ENCODE measurements at regions not wholly inside any gene's neighbourhood (a gene's known extent, or its start where the extent isn't known, plus 50 kb on each side); places are given as distances from the start of the nearest gene placed in this dataset.
"Not testable (repeated sequence)": the region's sequence is repeated elsewhere in the genome, so short reads cannot be mapped to it uniquely, and the experiment has no call there.

DNA sequence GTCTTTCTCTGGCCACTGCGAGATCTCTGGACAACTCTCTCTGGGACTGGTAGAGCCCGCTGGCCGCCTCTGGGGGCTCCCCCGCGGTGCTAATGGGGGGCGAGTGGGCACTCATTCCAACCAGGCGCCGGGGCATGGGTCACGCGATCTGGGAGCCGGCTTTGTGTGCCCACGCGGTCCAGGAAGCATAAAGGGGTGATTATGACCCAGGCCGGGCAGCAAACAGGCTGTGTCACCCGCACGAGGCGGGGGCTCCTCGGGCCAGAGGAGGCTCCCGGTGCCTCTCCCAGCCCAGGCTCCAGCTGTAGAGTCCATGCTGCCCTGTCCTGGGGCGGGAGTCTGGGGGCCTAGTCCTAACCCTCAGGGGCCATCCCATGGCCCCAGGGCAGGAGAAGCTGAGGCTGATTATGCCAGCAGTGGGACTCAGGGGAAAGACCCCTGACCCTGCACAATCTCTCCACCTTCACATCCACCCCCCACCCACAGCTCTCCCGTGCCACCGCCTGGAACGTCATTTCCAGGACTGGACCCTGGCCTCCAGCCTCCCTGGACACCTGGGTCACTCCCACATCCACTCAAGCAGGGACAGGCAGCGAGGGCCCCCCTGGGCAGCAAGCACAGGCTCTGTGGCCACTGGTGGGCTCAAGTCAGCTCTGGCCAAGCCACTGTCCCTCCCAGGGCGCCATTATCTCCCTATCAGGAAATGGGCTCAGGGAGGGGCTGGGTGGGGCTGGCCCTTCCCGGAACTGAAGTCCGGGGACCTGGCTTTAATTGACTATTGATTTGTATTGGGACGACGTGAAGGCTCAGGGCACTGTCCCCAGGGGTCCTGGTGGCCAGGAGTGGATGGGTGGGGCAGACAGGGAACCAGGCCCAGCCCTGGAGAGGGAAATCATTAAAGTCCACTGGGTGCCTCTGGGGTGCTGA, 50.0 kb downstream of the PTPRS start:
- no peak for DNase-seq (ENCODE audit: low read depth)

DNA sequence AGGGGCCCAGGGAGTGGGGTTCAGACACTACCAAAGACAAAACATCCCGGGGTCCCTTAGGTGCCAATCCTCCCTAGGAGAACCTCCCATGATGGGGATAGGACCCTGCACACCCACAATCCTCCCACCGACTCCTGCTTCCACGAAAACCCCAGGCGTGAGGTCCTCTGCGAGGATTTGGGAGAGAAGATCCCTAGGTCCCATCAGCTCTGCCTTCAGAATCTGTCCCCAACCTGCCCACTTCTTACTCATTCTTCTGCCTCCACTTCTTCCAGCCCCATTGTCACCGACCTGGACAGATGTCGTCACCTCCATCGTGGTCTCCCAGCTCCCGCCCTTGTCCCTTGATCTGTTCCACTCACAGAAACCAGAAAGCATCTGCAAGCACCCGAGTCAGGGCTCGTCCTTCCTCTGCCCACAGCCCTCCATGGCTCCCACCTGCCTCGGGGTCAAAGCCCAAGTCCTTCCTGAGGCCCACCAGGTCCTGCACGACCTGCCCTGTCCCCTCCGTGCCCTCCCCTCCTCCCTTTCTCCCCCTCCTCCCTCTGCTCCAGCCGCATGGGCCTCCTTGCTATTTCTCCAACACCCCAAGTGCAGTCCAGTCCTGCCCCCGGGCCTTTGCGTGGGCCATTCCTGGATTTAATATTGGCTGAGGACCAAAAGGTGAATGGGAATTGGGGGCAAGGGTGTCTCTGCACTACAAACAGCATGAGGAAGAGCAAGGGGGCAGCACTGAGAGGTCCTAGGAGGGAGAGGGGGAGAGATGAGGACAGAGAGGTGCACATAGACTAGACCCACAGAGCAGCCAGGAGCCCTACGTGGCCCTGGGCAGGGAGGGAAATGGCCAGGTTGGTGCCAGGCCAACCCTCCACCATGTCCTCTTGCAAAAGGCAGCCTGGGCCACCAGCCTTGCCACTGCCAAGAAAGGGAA, 51.3 kb downstream of the PTPRS start:
- no peak for DNase-seq (ENCODE audit: low read depth)

DNA sequence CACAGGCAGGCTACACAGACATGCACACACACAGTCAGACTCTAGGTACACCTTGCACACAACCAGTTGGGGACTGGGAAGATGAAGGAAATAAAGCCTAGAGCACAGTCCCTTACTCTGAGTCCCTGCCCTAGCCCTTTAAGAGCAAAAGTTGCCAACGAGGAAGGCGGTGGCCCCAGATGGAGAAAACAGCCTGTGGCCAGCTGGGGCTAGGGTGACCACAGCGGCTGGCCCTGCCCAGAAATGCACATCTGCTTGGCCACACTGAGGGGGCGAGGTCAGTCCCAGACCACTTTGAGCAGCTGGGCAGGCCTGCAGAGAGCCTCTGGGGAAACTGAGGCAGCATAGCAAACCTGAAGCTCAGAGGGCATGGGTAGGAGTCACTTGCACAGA, 52.3 kb downstream of the PTPRS start:
- DNase-seq (ENCODE audit: low read depth): no peak

DNA sequence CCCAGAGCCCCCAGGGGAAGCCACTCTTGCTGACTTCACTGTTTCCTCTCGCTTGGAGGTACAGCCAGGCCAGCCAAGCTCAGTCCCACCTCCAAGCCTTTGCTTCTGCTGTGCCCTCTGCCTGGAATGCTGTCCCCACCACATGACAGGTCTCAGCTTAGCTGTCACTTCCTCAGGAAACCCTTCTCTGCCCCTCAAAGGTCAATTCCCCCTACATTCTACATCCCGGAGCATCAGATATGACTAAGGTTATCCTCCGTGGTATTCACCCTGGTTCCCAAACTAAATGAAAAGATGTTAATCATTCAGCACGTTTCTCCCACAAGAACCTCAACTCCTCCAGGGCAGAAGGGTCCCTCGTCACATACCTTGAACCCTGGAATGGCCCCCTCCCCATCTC, 53.5 kb downstream of the PTPRS start:
- no peak for DNase-seq (ENCODE audit: low read depth)

DNA sequence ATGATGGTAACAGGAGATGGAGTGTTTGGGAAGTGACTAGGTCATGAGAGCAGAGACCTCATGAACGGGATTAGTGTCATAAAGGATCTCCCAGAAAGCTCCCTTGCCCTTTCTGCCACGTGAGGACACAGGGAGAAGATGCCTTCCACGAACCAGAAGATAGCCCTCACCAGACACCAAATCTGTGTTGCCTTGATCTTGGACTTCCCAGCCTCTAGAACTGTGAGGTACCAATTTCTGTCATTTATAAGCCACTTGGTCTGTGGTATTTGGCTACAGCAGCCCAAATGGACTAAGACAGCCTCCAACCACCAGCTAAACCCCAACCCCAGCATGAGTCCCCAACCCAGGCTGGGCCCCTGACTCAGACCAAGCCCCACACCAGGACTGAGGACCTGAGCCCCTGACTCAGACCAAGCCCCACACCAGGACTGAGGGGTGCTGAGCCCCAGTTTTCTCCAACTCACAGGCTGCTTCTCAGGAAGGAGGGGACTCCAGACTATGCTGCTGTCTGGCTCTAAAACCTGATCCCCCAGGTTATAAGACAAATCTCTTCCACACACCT, 54.1 kb downstream of the PTPRS start:
- DNase-seq (ENCODE audit: low read depth): no peak

DNA sequence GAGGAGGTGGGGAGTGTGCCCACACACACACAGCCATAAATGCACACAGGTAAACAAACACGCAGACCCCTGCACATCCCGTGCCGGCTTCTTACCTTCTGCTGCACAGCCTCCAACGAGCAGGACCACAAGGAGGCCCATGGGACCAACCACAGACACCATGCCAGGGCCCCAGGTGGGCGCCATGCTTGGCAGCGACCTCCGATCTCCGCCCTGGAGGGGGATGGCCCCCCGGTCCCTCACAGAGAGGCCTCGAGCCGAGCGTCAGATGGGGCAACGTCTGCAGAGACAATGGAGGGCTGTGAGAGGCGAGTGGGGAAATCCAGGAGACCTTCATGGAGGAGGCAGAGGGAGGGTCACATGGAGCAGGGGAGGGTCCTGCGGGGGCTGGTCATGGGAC, 54.7 kb downstream of the PTPRS start:
- no peak for DNase-seq (ENCODE audit: low read depth)

DNA sequence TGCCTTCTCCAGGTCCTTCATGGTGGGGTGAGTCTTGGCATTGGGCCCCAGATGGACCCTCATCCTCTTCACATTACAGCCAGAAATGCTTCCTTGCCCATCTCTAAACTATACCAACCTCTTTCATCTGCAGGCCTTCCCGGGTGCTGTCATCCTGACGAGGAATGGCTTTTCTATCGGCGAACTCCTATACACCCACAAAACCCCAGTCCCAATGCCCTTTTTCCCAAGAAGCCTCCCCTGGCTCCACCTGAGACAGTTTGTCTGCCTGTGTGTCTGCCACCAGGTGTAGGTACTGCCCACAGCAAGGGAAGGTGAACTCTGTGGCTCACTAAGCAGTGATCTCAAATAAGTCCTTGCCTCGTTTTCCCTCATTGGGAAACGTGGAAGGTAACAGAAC, 55.3 kb downstream of the PTPRS start:
- no peak for DNase-seq (ENCODE audit: low read depth)

DNA sequence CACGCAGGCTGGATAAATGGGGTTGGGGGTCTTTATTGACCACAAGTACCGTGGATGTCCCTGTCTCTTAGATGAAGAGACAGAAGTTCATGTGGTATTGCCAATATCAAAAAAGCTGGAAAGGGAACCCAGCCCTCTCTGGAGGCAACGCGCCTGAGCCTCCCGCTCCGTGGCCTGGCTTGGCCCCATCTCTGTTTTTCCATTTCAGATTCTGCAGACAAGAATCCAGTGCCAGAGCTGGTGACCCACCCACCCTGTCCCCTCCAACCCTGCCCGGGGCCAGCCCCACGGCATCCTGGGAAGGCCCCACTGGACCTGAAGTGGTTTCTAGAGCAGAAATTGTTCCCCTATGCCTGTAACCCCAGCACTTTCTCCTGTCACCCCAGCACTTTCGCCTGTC, 57.7 kb downstream of the PTPRS start:
- DNase-seq (ENCODE audit: low read depth): no peak

DNA sequence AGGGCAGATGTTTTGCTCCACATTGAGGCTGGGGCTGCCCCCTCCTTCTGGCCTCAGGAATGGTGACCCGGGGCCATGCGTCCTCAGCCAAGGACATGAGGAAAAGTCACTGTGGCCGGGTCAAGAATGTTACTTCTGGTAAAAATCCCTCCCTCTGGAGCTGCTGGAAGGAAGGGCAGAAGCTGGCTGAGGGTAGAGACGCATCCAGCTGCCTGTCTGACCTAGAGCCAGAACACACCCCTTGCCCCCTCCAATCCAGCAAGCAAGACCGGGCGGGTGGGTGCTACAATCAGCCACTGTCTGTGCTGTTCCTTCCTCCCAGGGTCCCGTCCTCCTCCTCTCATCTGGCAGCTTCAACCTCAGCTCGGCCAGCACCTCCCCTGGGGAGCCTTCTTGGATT, 59.0 kb downstream of the PTPRS start:
- DNase-seq (ENCODE audit: low read depth): no peak

DNA sequence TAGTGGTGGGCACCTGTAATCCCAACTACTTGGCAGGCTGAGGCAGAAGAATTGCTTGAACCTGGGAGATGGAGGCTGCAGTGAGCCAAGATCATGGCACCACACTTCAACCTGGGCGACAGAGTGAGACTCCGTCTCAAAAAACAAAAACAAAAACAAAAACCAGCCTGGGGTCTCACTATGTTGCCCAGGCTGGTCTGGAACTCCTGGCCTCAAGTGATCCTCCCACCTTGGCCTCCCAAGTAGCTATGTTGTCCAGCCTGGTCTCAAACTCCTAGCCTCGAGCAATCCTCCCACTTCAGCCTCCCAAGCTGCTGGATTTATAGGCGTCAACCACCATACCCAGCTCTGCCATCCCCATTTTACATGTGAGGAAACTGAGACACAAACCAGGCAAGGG, 64.9 kb downstream of the PTPRS start:
- DNase-seq (ENCODE audit: low read depth): not testable (repeated sequence)

DNA sequence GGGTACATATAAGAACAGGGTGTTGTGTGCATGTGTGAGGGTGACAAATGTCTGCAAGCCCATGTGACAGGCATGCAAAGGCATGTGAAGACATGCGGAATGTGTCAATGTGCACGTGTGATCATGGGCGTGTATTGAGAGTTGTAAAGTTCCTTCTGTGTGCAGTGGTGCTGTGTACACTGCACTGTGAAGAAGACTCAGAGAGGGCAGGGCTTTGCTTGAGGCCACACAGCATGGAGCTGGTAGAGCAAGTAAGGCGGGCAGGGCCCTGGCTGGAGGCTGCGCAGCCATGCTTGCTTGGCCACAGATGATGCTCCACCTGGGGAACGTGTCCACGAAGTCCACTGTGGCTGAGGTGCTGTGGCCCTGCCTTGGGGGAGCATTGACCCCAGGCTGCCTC, 66.8 kb downstream of the PTPRS start:
- DNase-seq (ENCODE audit: low read depth): no peak

DNA sequence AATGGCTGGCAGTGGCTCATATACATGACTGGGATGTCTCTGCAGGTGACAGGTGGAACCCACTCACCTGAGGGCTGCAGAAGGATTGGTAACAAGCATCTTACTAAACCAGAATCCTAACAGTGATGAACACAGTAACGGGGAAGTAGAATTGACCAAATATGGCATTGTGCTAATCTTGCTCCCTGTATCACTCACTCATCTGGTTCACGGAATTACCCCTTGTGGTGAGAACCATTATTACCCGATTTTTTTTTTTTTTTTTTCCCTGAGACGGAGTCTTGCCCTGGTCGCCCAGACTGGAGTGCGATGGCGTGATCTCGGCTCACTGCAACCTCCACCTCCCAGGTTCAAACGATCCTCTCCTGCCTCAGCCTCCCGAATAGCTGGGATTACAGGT, 69.5 kb downstream of the PTPRS start:
- no peak for DNase-seq (ENCODE audit: low read depth)

DNA sequence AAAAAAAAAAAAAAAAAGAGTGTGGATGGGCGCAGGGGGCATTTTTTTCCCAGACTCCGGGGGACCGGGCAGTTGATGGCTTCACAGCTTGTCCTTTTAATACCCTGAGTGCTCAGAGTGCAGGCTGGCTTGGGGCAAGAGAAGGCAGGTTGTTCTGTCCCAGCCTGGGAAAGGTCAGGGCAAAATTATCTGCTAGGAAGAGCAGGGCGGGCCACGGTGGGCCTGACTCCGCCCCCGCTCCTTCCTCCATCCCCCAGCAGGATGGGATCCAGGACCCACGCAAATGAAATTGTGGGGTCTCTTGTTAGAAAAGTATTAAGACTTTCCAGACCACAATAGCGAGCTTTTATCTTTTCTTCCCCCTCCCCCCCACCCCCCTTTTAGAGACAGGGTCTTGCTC, 70.7 kb downstream of the PTPRS start:
- DNase-seq (ENCODE audit: low read depth): no peak

DNA sequence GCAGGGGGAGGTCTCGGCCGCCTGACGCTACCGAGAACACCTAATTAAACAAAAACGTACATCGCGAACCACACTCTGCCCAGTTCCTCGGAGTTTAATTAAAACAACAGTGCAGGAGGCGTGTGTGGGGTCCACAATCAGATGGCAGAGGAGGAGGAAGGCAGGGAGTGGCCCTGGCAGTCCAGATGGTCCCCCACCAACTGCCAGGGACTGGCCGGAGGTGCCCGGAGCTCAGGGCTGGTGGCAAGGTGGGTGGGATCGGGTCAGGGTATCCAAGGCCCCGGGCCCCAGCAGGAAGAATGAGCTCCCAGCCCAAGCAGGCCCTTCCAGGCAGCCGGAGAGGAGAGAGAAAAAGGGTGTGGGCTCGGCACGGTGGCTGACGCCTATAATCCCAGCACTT, 71.3 kb downstream of the PTPRS start:
- no peak for DNase-seq (ENCODE audit: low read depth)

DNA sequence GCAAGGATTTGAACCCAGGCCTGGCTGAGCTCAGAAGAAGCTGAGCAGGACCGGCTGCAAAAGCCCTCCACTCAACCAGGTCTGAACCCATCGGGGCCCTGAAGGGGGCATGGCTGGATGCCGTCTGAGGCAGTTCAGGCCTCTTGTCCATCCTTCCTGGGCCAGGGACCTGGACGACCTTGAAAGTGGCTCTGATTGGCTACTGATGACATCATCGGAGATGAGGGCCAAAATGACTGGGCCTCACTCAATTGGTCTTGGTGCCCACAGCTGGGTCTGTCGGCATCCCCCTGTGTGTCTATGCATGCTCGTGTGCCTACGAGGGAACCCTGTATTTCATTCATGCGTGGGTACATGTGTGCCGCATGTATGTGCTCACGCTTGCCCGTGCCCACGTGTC, 71.8 kb downstream of the PTPRS start:
- DNase-seq (ENCODE audit: low read depth): no peak

DNA sequence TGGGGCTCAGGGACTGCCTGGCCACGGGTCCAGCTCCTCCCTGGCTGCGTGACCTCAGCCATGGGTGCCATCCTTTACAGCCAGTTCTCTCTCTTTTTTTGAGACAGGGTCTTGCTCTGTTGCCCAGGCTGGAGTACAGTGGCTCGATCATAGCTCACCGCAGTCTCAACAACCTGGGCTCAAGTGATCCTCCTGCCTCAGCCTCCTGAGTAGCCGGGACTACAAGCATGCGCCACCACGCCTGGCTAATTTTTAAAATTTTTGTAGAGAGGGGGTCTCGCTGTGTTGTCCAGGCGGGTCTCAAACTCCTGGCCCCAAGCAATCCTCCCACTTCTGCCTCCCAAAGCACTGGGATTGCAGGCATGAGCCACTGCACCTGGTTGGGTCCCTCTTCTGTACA, 75.4 kb downstream of the PTPRS start:
- DNase-seq (ENCODE audit: low read depth): no peak

DNA sequence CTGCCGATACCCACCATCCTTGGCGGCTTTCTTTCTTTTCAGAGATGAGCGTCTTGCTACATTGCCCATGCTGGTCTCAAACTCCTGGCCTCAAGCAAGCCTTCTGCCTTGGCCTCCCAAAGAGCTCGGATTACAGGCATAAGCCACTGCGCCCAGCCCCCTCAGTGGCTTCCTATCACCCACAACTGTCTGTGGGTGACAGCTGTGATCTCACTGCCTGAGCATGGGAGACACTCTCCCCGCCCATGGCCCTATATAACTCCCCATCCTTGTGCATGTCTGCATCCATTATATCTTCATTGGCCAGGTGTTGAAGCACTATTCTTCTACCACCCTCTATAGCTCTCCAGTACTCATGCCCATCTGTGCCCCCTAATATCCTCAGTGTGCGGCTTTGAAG, 76.2 kb downstream of the PTPRS start:
- DNase-seq (ENCODE audit: low read depth): no peak

DNA sequence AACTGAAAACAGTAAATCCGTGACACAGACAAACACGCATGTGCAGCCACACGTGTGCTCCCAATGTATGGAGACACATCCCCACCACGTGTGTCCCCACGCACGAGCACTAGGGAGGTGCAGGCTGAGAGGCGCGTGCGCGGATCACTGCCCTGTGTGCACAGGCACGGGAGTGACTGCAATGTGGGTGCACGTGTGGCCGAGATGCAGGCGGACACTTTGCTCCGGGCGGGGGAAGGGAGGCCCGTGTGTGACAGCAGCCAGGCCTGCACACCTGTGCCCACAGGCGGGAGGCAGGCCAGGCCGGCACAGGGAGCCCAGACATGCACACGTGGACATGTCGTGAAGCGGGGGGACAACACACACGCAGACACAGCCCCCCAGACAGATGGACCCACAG, 77.0 kb downstream of the PTPRS start:
- DNase-seq (ENCODE audit: low read depth): no peak

DNA sequence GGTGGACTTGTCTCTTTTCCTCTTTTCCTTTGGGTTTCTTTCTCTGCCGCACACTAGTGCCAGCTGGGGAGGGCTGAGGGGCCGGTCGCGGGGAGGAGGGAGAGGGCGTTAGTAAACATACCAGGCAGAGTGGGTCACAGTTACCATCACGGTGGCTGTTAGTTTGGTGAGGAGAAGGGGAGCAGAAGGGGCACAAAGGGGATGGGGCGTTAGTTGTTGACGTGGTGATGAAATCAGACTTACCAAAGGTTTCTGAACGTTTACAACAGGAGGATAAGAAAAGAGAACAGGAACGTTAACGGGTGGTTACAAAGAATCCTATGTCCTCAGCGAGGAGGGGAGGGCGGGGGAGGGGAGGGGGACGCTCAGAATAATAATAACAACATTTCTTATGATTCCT, 77.9 kb downstream of the PTPRS start:
- no peak for DNase-seq (ENCODE audit: low read depth)

DNA sequence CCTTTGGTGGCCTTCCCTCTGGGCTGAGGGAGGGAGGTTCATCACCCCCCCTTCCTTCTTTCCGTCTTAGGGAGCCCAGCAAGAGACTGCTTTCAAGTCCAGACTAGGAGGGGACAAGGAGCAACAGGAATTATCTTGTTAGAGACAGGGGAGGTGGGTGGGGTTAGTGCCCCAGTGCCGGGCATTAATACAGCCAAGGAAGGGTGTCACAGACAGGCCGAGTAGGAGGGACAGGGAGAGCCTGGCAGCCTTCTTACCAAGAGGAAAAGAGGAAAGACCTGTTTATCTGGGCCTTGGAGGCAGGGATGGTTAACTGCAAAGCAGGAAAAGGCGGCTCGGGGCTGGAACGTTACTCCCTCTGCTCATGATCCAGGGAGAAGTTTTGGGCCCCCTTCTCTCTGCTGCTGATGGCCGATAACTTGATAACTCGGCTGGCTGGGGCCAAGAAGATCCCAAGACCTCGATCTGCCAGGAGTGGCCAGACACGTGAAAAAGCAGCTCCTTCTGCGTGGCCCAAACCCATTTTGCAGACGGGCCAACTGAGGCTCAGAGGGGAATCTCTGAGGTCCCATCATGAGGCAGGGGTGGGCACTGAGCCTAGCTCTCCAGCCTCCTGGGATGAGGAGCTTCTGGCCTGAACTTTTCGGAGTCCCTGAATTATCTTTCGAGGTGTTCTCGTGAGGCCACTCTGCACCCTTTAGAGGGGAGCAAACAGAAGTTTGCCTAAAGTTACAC, 79.3 kb downstream of the PTPRS start:
- no peak for DNase-seq (ENCODE audit: low read depth)

DNA sequence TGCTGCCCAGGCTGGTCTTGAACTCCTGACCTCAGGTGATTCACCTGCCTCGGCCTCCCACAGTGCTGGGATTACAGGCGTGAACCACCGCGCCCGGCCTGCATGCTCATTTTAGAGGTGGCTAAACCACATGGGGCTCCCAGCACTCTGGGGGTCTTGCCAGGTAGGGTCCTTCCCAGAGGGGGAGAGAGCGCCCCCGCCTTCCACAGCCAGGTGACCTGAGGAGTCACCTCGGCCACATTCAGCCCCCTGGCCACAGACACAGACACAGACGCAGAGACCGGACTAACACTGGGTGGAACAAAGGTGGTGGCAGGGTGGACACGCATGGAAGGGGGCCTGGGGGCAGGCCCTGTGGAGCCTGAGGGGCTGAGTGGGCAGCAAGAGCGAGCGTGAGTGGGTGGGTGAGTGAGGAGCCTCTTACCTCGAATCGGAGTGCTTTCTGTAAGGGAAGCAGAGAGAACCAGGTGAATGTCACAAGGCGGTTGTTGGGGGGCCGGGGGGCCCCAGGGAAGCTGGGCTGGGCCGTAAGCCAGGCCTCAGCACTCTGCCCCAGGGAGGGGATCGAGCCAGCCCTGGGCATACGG, 80.1 kb downstream of the PTPRS start:
- no peak for DNase-seq (ENCODE audit: low read depth)
